Esophagus muscularis mucosa (tissue), 4 donors: ENCODE measurements at regions not wholly inside any gene's neighbourhood (a gene's known extent, or its start where the extent isn't known, plus 50 kb on each side); places are given as distances from the start of the nearest gene placed in this dataset.

Experiments used
- EP300 ChIP-seq: sonication (generic); formaldehyde crosslinking; IDR thresholded peaks from one replicate; pipeline ENCODE4 v1.6.1; 2017; ENCODE audit warnings: antibody characterized with exemption
- POLR2AphosphoS5 ChIP-seq, 2 donors: sonication (generic); formaldehyde crosslinking; IDR thresholded peaks; one replicate each; pipeline ENCODE4 v1.6.1; 2017; ENCODE audit warnings: antibody characterized with exemption in 2 of 2
- TF ChIP-seq, protein P1 (sequence below), 3 experiments: fragments of 200-600 bp in 2 of 3; fragments of 450-650 bp in 1 of 3; sonication (generic) in 2 of 3; IDR thresholded peaks; one replicate each; pipeline ENCODE4 v1.5.1; 2017 to 2019; ENCODE audit warnings: antibody characterized with exemption in 3 of 3, mild to moderate bottlenecking in 2 of 3, moderate library complexity in 1 of 3

DNA sequence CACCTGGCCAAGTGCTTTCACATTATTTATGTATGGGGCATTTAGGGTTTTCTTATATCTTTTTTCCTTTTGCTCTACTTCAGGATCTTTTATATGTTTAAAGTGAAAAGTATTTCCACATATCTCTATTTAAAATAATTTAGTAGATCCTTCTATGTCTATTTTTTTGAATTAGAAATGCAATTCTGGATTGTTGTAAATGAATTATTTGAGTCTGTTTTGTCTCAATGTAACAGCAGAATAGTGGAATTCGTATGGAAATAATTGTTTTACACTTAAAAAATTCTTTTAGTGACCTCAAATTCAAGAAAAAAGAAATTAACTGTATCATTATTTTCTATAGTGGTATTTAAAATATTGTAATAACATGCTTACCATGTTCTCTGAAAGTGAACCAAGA lies 126.5 kb upstream of the HDAC9 start:
- TF ChIP-seq, protein P1, sequence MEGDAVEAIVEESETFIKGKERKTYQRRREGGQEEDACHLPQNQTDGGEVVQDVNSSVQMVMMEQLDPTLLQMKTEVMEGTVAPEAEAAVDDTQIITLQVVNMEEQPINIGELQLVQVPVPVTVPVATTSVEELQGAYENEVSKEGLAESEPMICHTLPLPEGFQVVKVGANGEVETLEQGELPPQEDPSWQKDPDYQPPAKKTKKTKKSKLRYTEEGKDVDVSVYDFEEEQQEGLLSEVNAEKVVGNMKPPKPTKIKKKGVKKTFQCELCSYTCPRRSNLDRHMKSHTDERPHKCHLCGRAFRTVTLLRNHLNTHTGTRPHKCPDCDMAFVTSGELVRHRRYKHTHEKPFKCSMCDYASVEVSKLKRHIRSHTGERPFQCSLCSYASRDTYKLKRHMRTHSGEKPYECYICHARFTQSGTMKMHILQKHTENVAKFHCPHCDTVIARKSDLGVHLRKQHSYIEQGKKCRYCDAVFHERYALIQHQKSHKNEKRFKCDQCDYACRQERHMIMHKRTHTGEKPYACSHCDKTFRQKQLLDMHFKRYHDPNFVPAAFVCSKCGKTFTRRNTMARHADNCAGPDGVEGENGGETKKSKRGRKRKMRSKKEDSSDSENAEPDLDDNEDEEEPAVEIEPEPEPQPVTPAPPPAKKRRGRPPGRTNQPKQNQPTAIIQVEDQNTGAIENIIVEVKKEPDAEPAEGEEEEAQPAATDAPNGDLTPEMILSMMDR (IDR thresholded peaks at IDR 0.05) = no peak
- no peak for TF ChIP-seq POLR2AphosphoS5 (IDR thresholded peaks at IDR 0.05)
- no peak for TF ChIP-seq EP300
